ENCODE measurements at regions not wholly inside any gene's neighbourhood (a gene's known extent, or its start where the extent isn't known, plus 50 kb on each side); places are given as distances from the start of the nearest gene placed in this dataset.
"Not testable (repeated sequence)": the region's sequence is repeated elsewhere in the genome, so short reads cannot be mapped to it uniquely, and the experiment has no call there.

- DNase-seq (ENCODE audit: low read depth) = no peak
Observed at GRCh38 chr1:204782118-204782700, 88.5 kb upstream of the NFASC start.

- DNase-seq (ENCODE audit: low read depth) = not testable (repeated sequence)
Observed at GRCh38 chr1:204785023-204785422, 85.6 kb upstream of the NFASC start.

GRCh38 chr1:204788470-204788869 is 82.2 kb upstream of the NFASC start:
- no peak for DNase-seq (ENCODE audit: low read depth)

GRCh38 chr1:204791453-204792353 is 79.0 kb upstream of the NFASC start:
- DNase-seq (ENCODE audit: low read depth) = peak; percentile 86

DNA sequence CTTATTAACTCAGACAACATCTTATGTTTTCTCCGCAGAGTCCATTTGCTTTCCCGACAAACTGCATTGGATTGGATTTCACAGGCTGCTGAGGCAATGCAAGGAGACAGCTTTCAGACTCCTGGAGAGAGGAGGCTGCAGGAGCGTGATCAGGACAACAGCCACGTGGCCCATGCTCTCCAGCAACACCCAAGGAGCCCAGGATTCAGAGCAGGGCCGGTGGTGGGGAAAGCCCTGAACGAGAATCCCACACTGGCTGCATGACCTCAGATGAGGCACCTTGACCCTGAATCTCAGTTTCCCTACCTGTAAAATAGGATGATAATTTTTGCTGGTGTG is 78.3 kb upstream of the NFASC start:
- no peak for DNase-seq (ENCODE audit: low read depth)

DNA sequence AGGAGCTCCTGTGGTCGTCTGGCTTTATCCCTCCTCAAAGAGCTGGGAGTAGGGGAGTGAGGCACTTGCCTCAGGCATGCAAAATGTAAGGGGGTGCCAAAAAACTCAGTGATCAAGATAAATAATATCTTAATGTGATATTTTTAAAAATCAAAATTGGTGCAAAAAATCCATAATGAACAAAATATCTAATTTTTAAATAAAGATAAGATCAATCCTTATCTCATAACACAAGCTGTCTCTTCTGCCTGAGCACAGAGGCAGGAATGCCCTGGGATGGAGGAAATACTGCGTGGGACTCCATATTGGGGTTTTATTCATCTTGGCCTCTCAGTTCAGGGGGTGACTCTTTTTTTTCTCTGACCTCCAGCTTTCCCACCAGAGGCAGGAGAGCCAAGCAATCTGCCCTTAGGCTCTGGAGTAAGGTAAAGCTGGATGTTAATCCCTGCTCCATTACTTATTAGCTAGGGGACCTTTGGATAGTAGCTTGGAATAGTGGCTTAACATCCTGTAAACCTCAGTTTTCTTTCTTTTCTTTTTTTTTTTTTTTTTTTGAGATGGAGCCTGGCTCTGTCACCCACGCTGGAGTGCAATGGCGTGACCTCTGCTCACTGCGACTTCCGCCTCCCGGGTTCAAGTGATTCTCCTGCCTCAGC is 77.3 kb upstream of the NFASC start:
- no peak for DNase-seq (ENCODE audit: low read depth)

DNA sequence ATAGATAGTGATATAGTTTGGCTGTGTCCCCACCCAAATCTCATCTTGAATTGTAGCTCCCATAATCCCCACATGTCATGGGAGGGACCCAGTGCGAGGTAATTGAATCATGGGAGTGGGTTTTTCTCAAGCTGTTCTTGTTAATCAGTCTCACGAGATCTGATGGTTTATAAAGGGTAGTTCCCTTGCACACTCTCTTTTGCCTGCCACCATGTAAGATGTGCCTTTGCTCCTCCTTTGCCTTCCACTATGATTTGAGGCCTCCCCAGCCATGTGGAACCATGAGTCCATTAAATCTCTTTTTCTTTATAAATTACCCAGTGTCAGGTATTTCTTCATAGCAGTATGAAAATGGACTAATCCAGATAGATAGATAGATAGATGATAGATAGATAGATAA is 73.8 kb upstream of the NFASC start:
- not testable (repeated sequence) for DNase-seq (ENCODE audit: low read depth)

GRCh38 chr1:204797401-204797800 is 73.3 kb upstream of the NFASC start:
- DNase-seq (ENCODE audit: low read depth) = no peak

GRCh38 chr1:204799630-204800029 is 71.0 kb upstream of the NFASC start:
- no peak for DNase-seq (ENCODE audit: low read depth)

GRCh38 chr1:204801211-204801610 is 69.5 kb upstream of the NFASC start:
- DNase-seq (ENCODE audit: low read depth) = no peak

DNA sequence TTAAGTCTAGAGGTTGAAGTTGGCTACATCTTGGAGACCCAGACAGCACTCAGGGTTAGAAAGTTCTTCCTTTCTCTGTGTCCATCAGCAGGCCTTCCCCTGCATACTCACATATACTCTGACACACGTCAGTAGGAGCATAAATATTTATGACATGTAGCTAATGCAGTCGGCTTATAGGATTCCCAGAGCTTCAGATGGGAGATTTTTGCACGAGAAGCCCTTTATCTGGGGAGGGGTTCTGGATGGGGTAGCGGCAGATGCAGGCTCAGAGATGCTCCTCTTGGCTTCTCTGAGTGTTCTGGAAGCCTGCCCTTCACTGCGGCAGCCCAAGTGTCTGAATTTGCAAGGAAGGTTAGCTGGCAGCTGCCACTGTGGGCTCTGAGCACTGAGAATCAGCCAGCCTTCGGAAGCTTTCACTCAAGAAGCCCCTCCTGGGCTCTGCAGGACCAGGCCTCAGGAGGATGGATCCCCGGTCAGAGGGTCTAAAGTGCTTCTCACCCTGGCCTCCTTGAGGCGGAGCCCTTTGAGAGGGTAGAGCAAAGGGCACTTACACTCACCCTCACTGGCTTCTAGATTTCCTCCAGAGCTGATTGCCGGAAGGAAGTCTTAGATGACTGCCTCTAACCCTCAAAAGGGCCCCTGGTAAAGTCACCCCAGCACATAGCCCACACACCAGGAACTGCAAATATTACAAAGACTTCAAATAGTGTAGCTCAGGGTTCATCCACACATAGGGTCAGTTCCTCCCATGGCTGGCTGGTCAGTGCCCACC is 68.1 kb upstream of the NFASC start:
- DNase-seq (ENCODE audit: low read depth) = no peak

DNA sequence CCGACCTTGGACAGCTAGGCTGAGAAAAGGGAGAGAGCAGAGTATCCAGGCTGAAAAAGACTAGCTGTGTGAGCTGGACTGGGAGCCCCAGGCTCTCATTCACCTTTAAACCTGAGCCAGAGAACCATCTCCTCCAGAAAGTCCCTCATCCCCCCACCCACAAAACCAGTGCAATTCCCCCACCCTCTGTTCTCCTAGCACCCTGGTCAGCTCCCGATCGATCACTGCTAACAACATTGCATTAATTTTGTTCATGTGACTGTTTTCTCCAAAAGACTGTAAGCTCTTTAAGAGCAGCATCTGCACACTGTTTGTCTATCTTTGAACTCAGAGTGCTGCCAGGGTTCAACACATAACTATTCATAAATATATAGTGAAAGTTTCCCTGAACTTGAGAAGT is 67.1 kb upstream of the NFASC start:
- no peak for DNase-seq (ENCODE audit: low read depth)

- peak; percentile 71 for DNase-seq (ENCODE audit: low read depth)
Observed at GRCh38 chr1:204806943-204807687, 63.5 kb upstream of the NFASC start.

DNA sequence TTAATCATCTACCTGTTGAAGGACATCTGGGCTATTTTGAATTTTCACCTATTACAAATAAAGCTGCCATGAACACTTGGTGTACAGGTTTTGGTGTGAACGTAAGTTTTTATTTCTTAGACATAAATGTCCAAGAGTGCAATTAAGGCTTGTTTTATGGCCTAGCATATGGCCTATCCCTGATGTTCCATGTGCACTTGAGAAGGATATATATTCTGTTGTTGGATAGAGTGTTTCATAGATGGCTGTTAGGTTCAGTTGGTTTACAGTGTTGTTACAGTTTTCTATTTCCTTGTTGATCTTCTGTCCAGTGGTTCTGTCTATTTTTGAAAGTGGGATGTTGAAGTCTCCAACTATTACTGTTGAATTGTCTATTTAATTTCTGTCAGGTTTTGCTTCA is 61.2 kb upstream of the NFASC start:
- no peak for DNase-seq (ENCODE audit: low read depth)

- no peak for DNase-seq (ENCODE audit: low read depth)
Observed at GRCh38 chr1:204812842-204813241, 57.8 kb upstream of the NFASC start.

- no peak for DNase-seq (ENCODE audit: low read depth)
Observed at GRCh38 chr1:204813522-204813921, 57.1 kb upstream of the NFASC start.

DNA sequence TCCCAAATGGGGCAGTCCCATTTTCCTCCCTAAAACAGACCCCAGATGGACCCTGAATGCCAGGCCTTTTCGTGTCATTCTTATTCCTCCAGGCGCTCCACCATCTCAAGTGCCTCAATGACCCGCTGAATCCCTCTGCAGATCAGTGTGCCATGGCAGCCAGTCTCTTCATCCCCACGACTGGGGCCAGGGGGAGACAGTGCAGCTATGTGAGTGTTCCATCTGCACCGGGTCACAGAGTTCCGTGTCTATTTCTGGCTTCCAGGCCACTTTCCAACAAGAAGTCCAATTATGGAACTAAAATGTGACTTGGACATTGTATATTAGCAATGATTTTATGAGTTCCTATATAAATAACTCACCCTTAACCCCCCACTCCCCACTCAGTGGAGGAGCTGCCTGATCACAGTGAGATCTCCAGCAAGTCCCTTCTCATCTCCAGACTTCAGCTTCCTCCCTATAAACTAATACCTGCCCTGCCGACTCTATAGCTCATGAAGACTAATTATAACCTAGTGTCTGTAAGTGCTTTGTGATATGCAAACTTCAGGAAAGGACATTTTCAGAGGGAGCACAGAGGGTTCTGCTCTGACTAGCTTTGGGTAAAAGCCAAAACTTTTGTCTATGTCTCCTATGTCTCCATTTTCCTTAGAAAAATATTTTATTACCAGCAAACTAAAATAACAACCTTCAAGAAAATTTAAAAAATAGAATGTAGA is 56.3 kb upstream of the NFASC start:
- no peak for DNase-seq (ENCODE audit: low read depth)

DNA sequence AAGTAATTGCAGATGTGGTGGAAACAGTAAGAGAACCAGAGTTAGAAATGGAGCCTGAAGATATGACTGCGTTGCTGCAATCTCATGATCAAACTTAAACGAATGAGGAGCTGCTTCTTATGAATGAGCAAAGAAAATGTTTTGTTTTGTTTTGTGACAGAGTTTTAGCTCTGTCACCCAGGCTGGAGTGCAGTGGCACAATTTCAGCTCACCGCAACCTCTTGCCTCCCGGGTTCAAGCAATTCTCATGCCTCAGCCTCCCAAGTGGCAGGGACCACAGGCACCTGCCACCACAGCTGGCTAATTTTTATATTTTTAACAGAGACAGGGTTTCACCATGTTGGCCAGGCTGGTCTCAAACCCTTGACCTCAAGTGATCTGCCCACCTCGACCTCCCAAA is 53.3 kb upstream of the NFASC start:
- DNase-seq (ENCODE audit: low read depth) = no peak

DNA sequence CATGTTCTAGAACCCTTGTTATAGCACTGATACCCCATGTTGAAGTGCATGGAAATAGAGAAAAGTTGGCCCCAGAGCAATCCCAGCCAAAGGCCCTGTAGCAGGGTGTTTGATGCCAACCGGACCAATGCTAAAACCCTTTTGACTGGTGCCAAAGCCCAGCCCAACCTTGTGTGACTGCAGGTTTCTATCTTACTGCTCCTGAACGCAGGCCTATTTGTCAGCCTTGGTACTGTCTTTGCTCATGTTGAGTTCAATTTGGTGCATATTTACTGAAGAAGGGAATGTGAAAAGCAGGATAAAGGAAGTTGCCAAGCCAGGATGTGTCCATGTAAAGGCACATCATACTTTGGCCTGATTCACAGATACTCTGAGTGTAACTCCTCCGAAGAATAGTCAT is 51.7 kb upstream of the NFASC start:
- DNase-seq (ENCODE audit: low read depth) = no peak

DNA sequence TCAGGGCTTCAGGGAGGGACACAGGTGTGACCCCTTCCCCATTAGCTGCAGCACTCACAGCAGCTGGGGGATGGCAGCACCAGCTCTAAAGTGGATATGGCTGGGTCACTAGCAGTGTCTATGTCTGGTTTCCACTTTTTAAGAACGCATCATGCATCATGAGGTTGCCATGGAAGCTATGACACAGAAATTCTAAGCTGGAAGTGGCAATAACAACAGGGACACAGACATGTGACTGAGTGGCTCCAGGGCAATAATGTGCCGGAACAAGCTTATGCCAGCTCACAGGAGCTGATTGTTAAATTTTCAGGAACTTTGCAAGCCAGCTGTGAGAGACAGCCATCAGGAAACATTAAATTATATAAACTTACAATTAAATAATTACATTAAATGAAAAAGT is 51.2 kb upstream of the NFASC start:
- DNase-seq (ENCODE audit: low read depth) = no peak

Data from activated T-cell treated with anti-CD3 and anti-CD28 coated beads for 1 hour (primary cell).